Immature natural killer cell (primary cell): ENCODE measurements at regions not wholly inside any gene's neighbourhood (a gene's known extent, or its start where the extent isn't known, plus 50 kb on each side); places are given as distances from the start of the nearest gene placed in this dataset.
"Not testable (repeated sequence)": the region's sequence is repeated elsewhere in the genome, so short reads cannot be mapped to it uniquely, and the experiment has no call there.

Experiments used
- DNase-seq, 3 donors: peaks; one replicate each; pipeline ENCODE4 v3.0.0; 2022; ENCODE audit warnings: mixed read lengths in 1 of 3
- H3K27ac Mint-ChIP-seq, 6 donors: one replicate each; pipeline ENCODE4 v1.8.0; 2020; ENCODE audit warnings: mixed read lengths in 6 of 6, mild to moderate bottlenecking in 5 of 6, inconsistent platforms in 4 of 6, moderate library complexity in 3 of 6
- H3K27me3 Mint-ChIP-seq, 3 donors: one replicate each; pipeline ENCODE4 v1.8.0; 2020 to 2021; ENCODE audit warnings: low read depth in 3 of 3, mild to moderate bottlenecking in 3 of 3, mixed read lengths in 3 of 3, moderate library complexity in 3 of 3, inconsistent platforms in 1 of 3
- H3K36me3 Mint-ChIP-seq, 3 donors: one replicate each; pipeline ENCODE4 v1.8.0; 2020; ENCODE audit warnings: mixed read lengths in 3 of 3, inconsistent platforms in 2 of 3, mild to moderate bottlenecking in 2 of 3
- H3K4me1 Mint-ChIP-seq, 2 donors: one replicate each; pipeline ENCODE4 v1.8.0; 2020; ENCODE audit warnings: inconsistent platforms in 2 of 2, mild to moderate bottlenecking in 2 of 2, mixed read lengths in 2 of 2, moderate library complexity in 1 of 2
- H3K4me3 Mint-ChIP-seq, 5 donors: one replicate each; pipeline ENCODE4 v1.8.0; 2020; ENCODE audit warnings: mild to moderate bottlenecking in 5 of 5, mixed read lengths in 5 of 5, inconsistent platforms in 3 of 5, moderate library complexity in 3 of 5
- H3K9me3 Mint-ChIP-seq, 6 donors: one replicate each; pipeline ENCODE4 v1.8.0; 2020; ENCODE audit warnings: mild to moderate bottlenecking in 6 of 6, mixed read lengths in 6 of 6, inconsistent platforms in 4 of 6, moderate library complexity in 3 of 6

- peaks cover 0 to 2% (median 0%) of the 10 kb centered on the region in 6 donors for H3K9me3 Mint-ChIP-seq
- no peak overlapping the region for H3K27ac Mint-ChIP-seq
- no peak overlapping the region for H3K4me3 Mint-ChIP-seq
- peaks cover 15 to 31% (median 20%) of the 10 kb centered on the region in 3 donors for H3K36me3 Mint-ChIP-seq
- H3K27me3 Mint-ChIP-seq, result peaks cover 0 to 2% (median 0%) of the 10 kb centered on the region in 3 donors
- peaks cover 70 to 89% of the 10 kb centered on the region in 2 donors for H3K4me1 Mint-ChIP-seq
- no peak for DNase-seq
These were observed 140.7 kb upstream of the NEDD9 start for GRCh38 chr6:11373208-11373607.

GRCh38 chr6:11372186-11372790, 139.8 kb upstream of the NEDD9 start:
- Mint-ChIP-seq H3K36me3 (peaks cover 8 to 23% (median 15%) of the 10 kb centered on the region in 3 donors), H3K27ac (peak overlapping the region in 2 of 6 donors; percentile 32 to 37), H3K4me1 (peaks cover 68 to 89% of the 10 kb centered on the region in 2 donors)
- not testable (repeated sequence) for H3K4me3 Mint-ChIP-seq, H3K9me3 Mint-ChIP-seq, DNase-seq, H3K27me3 Mint-ChIP-seq

GRCh38 chr6:11370191-11371018, 137.9 kb upstream of the NEDD9 start:
- DNase-seq, result no peak
- H3K4me3 Mint-ChIP-seq, result no peak overlapping the region
- peak overlapping the region in 4 of 6 donors; percentile 3 to 43 (median 16) for H3K27ac Mint-ChIP-seq
- H3K27me3 Mint-ChIP-seq, result no peaks in the 10 kb centered on the region
- peaks cover 0 to 2% (median 0%) of the 10 kb centered on the region in 6 donors for H3K9me3 Mint-ChIP-seq
- H3K36me3 Mint-ChIP-seq, result peaks cover 5 to 16% (median 7%) of the 10 kb centered on the region in 3 donors
- peaks cover 70 to 89% of the 10 kb centered on the region in 2 donors for H3K4me1 Mint-ChIP-seq

- peaks cover under 1 to 10% (median 5%) of the 10 kb centered on the region in 3 donors for H3K36me3 Mint-ChIP-seq
- H3K4me1 Mint-ChIP-seq, result peaks cover 67 to 89% of the 10 kb centered on the region in 2 donors
- no peaks in the 10 kb centered on the region for H3K27me3 Mint-ChIP-seq
- no peak for DNase-seq
- H3K9me3 Mint-ChIP-seq, result peaks cover 0 to 2% (median 0%) of the 10 kb centered on the region in 6 donors
- peak overlapping the region; percentile 56 to 95 (median 82) for H3K27ac Mint-ChIP-seq
- H3K4me3 Mint-ChIP-seq, result peak overlapping the region in 2 of 5 donors; percentile 9 to 11
These were observed 136.3 kb upstream of the NEDD9 start for GRCh38 chr6:11368760-11369159.

GRCh38 chr6:11368264-11368663, 135.8 kb upstream of the NEDD9 start:
- DNase-seq, result no peak
- H3K27ac Mint-ChIP-seq, result peak overlapping the region in 5 of 6 donors; percentile 9 to 95 (median 46)

GRCh38 chr6:11367638-11368199, 135.3 kb upstream of the NEDD9 start:
- Mint-ChIP-seq H3K4me1 (peaks cover 70 to 94% of the 10 kb centered on the region in 2 donors), H3K9me3 (peaks cover 0 to 2% (median 0%) of the 10 kb centered on the region in 6 donors), H3K27me3 (no peaks in the 10 kb centered on the region), H3K36me3 (peaks cover 0 to 8% (median 5%) of the 10 kb centered on the region in 3 donors), H3K27ac (peak overlapping the region; percentile 82 to 95 (median 92)), H3K4me3 (peak overlapping the region in 3 of 5 donors; percentile 20 to 75 (median 68))
- DNase-seq, result no peak

More at GRCh38 chr6:11368264-11368663, 135.8 kb upstream of the NEDD9 start:
- Mint-ChIP-seq H3K27me3 (no peaks in the 10 kb centered on the region), H3K4me3 (no peak overlapping the region), H3K4me1 (peaks cover 66 to 91% of the 10 kb centered on the region in 2 donors), H3K36me3 (peaks cover 0 to 10% (median 5%) of the 10 kb centered on the region in 3 donors), H3K9me3 (peaks cover 0 to 2% (median 0%) of the 10 kb centered on the region in 6 donors)

- Mint-ChIP-seq H3K4me3 (peak overlapping the region; percentile 64 to 77 (median 75)), H3K27ac (peak overlapping the region; percentile 82 to 95 (median 92)), H3K27me3 (no peaks in the 10 kb centered on the region), H3K4me1 (peaks cover 70 to 94% of the 10 kb centered on the region in 2 donors), H3K9me3 (peaks cover 0 to under 1% (median 0%) of the 10 kb centered on the region in 6 donors), H3K36me3 (peaks cover 0 to 10% (median 0%) of the 10 kb centered on the region in 3 donors)
- DNase-seq, result peak in 1 of 3 donors; percentile 6
These were observed 134.6 kb upstream of the NEDD9 start for GRCh38 chr6:11366934-11367637.

- peaks cover 75 to 98% of the 10 kb centered on the region in 2 donors for H3K4me1 Mint-ChIP-seq
- H3K27ac Mint-ChIP-seq, result peak overlapping the region; percentile 82 to 95 (median 92)
- peaks cover 0 to 10% (median 5%) of the 10 kb centered on the region in 3 donors for H3K36me3 Mint-ChIP-seq
- DNase-seq, result peak; percentile 69 to 76 (median 71)
- no peaks in the 10 kb centered on the region for H3K27me3 Mint-ChIP-seq
- no peaks in the 10 kb centered on the region for H3K9me3 Mint-ChIP-seq
- peak overlapping the region; percentile 64 to 77 (median 75) for H3K4me3 Mint-ChIP-seq
These were observed 133.9 kb upstream of the NEDD9 start for GRCh38 chr6:11366183-11366933.

- Mint-ChIP-seq H3K4me3 (peak overlapping the region in 3 of 5 donors; percentile 25 to 41 (median 25)), H3K36me3 (peaks cover 8 to 19% (median 16%) of the 10 kb centered on the region in 3 donors)
These were observed 132.5 kb upstream of the NEDD9 start for GRCh38 chr6:11364971-11365397.

GRCh38 chr6:11363881-11364576, 131.6 kb upstream of the NEDD9 start:
- no peak for DNase-seq

More at GRCh38 chr6:11364971-11365397, 132.5 kb upstream of the NEDD9 start:
- no peaks in the 10 kb centered on the region for H3K27me3 Mint-ChIP-seq
- H3K9me3 Mint-ChIP-seq, result no peaks in the 10 kb centered on the region
- peak overlapping the region; percentile 82 to 95 (median 92) for H3K27ac Mint-ChIP-seq
- DNase-seq, result no peak
- H3K4me1 Mint-ChIP-seq, result peaks cover 81 to 100% of the 10 kb centered on the region in 2 donors

GRCh38 chr6:11362564-11362963, 130.1 kb upstream of the NEDD9 start:
- H3K4me3 Mint-ChIP-seq, result no peak overlapping the region
- H3K27ac Mint-ChIP-seq, result peak overlapping the region in 5 of 6 donors; percentile 3 to 39 (median 30)
- no peaks in the 10 kb centered on the region for H3K27me3 Mint-ChIP-seq
- DNase-seq, result no peak
- H3K9me3 Mint-ChIP-seq, result no peaks in the 10 kb centered on the region
- H3K4me1 Mint-ChIP-seq, result peaks cover 85 to 97% of the 10 kb centered on the region in 2 donors
- H3K36me3 Mint-ChIP-seq, result peaks cover 18 to 34% (median 20%) of the 10 kb centered on the region in 3 donors

More at GRCh38 chr6:11363881-11364576, 131.6 kb upstream of the NEDD9 start:
- H3K27me3 Mint-ChIP-seq, result no peaks in the 10 kb centered on the region
- peaks cover 14 to 26% (median 22%) of the 10 kb centered on the region in 3 donors for H3K36me3 Mint-ChIP-seq
- peaks cover 85 to 100% of the 10 kb centered on the region in 2 donors for H3K4me1 Mint-ChIP-seq
- H3K27ac Mint-ChIP-seq, result peak overlapping the region in 4 of 6 donors; percentile 17 to 95 (median 35)
- H3K4me3 Mint-ChIP-seq, result no peak overlapping the region
- no peaks in the 10 kb centered on the region for H3K9me3 Mint-ChIP-seq
